ENCODE measurements at regions not wholly inside any gene's neighbourhood (a gene's known extent, or its start where the extent isn't known, plus 50 kb on each side); places are given as distances from the start of the nearest gene placed in this dataset.

DNA sequence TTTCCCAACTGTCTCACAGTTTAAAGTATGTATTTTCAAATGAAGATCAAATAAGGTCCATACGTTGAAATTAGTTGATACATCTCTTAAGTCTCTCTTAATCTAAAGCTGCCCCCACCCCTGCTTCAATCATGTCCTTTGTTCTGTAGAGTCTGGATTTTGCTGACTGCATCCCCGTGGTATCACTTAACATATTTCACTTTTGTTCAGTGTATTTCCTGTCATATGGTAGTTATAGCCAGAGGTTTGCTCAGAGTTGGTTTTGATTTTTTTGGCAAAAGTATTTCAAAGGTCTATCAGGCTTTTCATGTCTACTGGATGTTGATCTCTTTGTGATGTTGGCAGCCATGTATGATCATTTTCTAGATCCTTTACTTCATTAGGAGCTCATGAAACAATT lies 54.4 kb upstream of the ARID5B start:
- no peaks in the 10 kb centered on the region for H3K79me2 ChIP-seq (ENCODE audit: insufficient read depth, low read length)
- H3K9me3 ChIP-seq (replicated peaks in 1 of 2; ENCODE audit: control insufficient read depth in 1 of 2, insufficient read depth in 1 of 2, low read length in 2 of 2), result no peaks in the 10 kb centered on the region
- no peaks in the 10 kb centered on the region for H3K4me1 ChIP-seq (ENCODE audit: control insufficient read depth in 1 of 2, insufficient read depth in 2 of 2, low read length in 2 of 2)
- no peaks in the 10 kb centered on the region for H3K4me1 Mint-ChIP-seq
- no CpG with 5 or more reads among the region's 2 CpGs for WGBS (ENCODE audit: insufficient coverage)
- no peak overlapping the region for H2AFZ ChIP-seq (ENCODE audit: insufficient read depth, low read depth, low read length, poor library complexity, severe bottlenecking)
- H3K27me3 Mint-ChIP-seq (ENCODE audit: low read depth in 3 of 3), result peaks cover 0 to 2% (median 0%) of the 10 kb centered on the region in 3 donors
- H3K36me3 ChIP-seq (replicated peaks in 1 of 2; ENCODE audit: control insufficient read depth in 1 of 2, insufficient read depth in 2 of 2, low read length in 2 of 2), result no peaks in the 10 kb centered on the region
- H3K27me3 ChIP-seq (ENCODE audit: control insufficient read depth in 2 of 2, insufficient read depth in 2 of 2, low read length in 2 of 2), result no peaks in the 10 kb centered on the region
- H3K27ac Mint-ChIP-seq, result no peak overlapping the region
- no peaks in the 10 kb centered on the region for H3K36me3 Mint-ChIP-seq
- TF ChIP-seq, protein P1, sequence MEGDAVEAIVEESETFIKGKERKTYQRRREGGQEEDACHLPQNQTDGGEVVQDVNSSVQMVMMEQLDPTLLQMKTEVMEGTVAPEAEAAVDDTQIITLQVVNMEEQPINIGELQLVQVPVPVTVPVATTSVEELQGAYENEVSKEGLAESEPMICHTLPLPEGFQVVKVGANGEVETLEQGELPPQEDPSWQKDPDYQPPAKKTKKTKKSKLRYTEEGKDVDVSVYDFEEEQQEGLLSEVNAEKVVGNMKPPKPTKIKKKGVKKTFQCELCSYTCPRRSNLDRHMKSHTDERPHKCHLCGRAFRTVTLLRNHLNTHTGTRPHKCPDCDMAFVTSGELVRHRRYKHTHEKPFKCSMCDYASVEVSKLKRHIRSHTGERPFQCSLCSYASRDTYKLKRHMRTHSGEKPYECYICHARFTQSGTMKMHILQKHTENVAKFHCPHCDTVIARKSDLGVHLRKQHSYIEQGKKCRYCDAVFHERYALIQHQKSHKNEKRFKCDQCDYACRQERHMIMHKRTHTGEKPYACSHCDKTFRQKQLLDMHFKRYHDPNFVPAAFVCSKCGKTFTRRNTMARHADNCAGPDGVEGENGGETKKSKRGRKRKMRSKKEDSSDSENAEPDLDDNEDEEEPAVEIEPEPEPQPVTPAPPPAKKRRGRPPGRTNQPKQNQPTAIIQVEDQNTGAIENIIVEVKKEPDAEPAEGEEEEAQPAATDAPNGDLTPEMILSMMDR (IDR thresholded peaks at IDR 0.05), result no peak
- no peaks in the 10 kb centered on the region for H4K20me1 ChIP-seq (ENCODE audit: insufficient read depth, low read length)
- DNase-seq, result no peak
- H3K9ac ChIP-seq (ENCODE audit: insufficient read depth, low read length, poor library complexity, severe bottlenecking), result no peak overlapping the region
- no peak overlapping the region for H3K4me2 ChIP-seq (replicated peaks; ENCODE audit: extremely low read depth, low read length, poor library complexity, severe bottlenecking)
- no peak overlapping the region for H3K4me3 ChIP-seq (replicated peaks in 1 of 3; ENCODE audit: low read depth in 2 of 3, low read length in 3 of 3)
- peaks cover 0 to 3% (median 0%) of the 10 kb centered on the region in 7 donors for H3K9me3 Mint-ChIP-seq
- H3K4me3 Mint-ChIP-seq, result no peak overlapping the region
- intact Hi-C loops (cut with micrococcal nuclease), result no loop called here
- no peak overlapping the region for H3K27ac ChIP-seq (ENCODE audit: low read depth in 1 of 2, low read length in 2 of 2)

DNA sequence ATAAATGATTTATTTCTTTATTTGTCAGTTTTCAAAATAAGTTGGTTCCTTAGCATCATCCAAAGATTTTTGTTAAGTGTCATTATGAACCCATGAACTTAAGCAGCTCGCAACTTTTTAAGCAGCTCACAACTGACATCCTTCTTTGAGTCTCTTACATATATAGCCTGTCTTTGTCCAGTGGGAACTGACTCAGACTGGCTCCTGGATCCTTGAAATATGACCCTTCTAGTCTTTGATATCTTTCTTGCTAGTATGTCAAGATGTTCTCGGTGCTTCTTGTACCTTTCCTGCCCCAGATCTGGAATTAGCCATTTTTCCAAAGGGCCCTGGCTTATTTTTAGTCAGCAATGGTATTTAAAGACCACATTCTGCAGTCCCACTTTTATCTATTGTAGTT lies 53.9 kb upstream of the ARID5B start:
- H3K36me3 ChIP-seq (replicated peaks in 1 of 2; ENCODE audit: control insufficient read depth in 1 of 2, insufficient read depth in 2 of 2, low read length in 2 of 2), result no peaks in the 10 kb centered on the region
- no peaks in the 10 kb centered on the region for H3K79me2 ChIP-seq (ENCODE audit: insufficient read depth, low read length)
- Mint-ChIP-seq H3K27me3 (ENCODE audit: low read depth in 3 of 3) (peaks cover 0 to under 1% (median 0%) of the 10 kb centered on the region in 3 donors), H3K4me1 (no peaks in the 10 kb centered on the region), H3K27ac (no peak overlapping the region), H3K4me3 (no peak overlapping the region), H3K9me3 (peaks cover 0 to 3% (median 0%) of the 10 kb centered on the region in 7 donors), H3K36me3 (no peaks in the 10 kb centered on the region)
- H3K27ac ChIP-seq (ENCODE audit: low read depth in 1 of 2, low read length in 2 of 2), result no peak overlapping the region
- intact Hi-C loops (cut with micrococcal nuclease), result no loop called here
- no peak overlapping the region for H3K9ac ChIP-seq (ENCODE audit: insufficient read depth, low read length, poor library complexity, severe bottlenecking)
- H3K4me3 ChIP-seq (replicated peaks in 1 of 3; ENCODE audit: low read depth in 2 of 3, low read length in 3 of 3), result no peak overlapping the region
- 83% methylated on average over 1 of the region's 2 CpGs for whole genome bisulfite sequencing (ENCODE audit: insufficient coverage)
- no peaks in the 10 kb centered on the region for H4K20me1 ChIP-seq (ENCODE audit: insufficient read depth, low read length)
- no peaks in the 10 kb centered on the region for H3K27me3 ChIP-seq (ENCODE audit: control insufficient read depth in 2 of 2, insufficient read depth in 2 of 2, low read length in 2 of 2)
- H3K4me1 ChIP-seq (ENCODE audit: control insufficient read depth in 1 of 2, insufficient read depth in 2 of 2, low read length in 2 of 2), result no peaks in the 10 kb centered on the region
- H3K9me3 ChIP-seq (replicated peaks in 1 of 2; ENCODE audit: control insufficient read depth in 1 of 2, insufficient read depth in 1 of 2, low read length in 2 of 2), result no peaks in the 10 kb centered on the region
- TF ChIP-seq, protein P1 (IDR thresholded peaks at IDR 0.05), result no peak
- no peak overlapping the region for H3K4me2 ChIP-seq (replicated peaks; ENCODE audit: extremely low read depth, low read length, poor library complexity, severe bottlenecking)
- H2AFZ ChIP-seq (ENCODE audit: insufficient read depth, low read depth, low read length, poor library complexity, severe bottlenecking), result no peak overlapping the region
- no peak for DNase-seq
